GM18951 (cell line): ENCODE measurements at regions not wholly inside any gene's neighbourhood (a gene's known extent, or its start where the extent isn't known, plus 50 kb on each side); places are given as distances from the start of the nearest gene placed in this dataset.

Source experiments
- POLR2A ChIP-seq: IDR thresholded peaks from 4 replicates; pipeline ENCODE4 v1.6.1; 2011; ENCODE audit warnings: mild to moderate bottlenecking; ENCODE audit not compliant: insufficient read length, insufficient read depth; ENCODE audit errors: extremely low read depth
- in situ Hi-C: fragments of 300-500 bp; cut with MboI; formaldehyde crosslinking; loops from one replicate; pipeline ENCODE4 v1.12.0; 2022; ENCODE audit warnings: low sequenced_read_pairs, mixed read lengths, inconsistent platforms; ENCODE audit not compliant: unreplicated experiment

DNA sequence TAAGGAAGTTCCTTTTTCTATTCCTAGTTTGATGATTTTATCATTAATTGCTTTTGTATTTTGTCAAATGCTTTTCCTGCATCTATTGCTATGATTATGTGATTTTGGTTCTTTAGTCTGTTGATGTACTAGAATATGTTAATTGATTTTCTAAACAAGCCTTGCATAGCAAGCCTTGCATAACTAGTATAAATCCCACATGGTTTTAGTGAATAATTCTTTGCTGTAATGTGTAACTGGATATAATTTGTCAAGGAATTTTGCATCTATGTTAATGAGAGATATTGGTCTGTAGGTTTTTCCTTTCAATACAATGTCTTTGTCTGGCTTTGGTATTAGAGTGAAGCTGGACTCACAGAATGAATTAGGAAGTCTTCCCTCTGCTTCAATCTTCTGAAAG, 460.2 kb downstream of the LTN1 start:
- in situ Hi-C loops, result no loop called here

DNA sequence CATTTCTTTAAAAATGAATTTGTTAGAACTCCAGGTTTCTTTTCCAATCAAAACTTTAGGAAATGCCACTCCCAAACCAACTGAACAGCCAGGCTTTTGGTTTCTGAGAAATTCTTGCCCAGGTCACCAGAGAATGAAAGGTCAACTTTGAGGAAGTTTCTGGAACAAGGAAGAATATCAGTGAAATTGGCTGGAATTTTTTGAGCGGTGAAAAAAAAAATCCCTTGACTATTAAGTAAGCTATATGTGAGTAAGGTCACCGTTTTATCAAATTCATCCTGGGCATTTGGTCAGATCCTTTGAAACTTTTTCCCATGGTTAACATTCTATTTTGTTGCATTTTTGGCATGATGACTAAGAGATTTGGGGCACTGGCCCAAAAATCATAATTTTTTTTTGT, 469.3 kb downstream of the LTN1 start:
- TF ChIP-seq POLR2A, result no peak
- in situ Hi-C loops, result no loop called here

More for the DNA sequence above, 460.2 kb downstream of the LTN1 start:
- no peak for TF ChIP-seq POLR2A

DNA sequence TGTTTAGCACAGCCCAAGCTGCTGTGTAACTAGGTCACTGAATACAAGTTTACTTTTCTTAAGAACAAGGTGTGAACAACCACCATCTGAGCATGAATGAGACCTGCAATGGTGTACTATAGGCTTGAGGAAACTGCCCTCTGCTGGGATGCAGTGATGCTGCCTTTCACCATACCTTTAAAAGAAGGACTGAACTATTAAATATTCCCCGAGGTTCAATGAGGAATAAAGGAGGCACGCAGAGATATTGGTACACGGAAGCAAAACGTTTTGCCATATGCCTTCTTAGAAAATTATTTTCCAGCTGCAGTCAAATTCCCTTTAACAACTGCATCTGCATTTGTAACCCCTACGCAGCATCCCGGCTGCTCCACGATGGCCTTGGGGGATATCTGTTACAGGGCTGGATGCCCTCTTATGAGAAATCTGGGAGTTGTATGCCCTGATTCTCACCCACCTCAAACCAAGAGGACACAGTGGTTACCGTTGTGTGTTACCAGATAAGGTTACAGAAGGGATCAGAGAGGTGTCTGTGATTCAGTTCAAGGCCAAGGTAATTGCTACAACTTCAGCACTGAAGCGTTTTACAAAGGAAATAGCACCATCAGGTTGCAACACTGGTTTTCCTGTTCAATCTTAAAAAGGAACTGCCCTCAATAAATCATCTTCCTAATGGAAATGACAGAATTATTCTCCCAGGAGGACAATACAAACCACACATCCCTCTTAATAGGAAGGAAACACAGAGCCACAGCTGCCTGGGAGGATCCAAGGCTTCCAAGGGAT, 470.5 kb downstream of the LTN1 start:
- in situ Hi-C loops, result no loop called here

DNA sequence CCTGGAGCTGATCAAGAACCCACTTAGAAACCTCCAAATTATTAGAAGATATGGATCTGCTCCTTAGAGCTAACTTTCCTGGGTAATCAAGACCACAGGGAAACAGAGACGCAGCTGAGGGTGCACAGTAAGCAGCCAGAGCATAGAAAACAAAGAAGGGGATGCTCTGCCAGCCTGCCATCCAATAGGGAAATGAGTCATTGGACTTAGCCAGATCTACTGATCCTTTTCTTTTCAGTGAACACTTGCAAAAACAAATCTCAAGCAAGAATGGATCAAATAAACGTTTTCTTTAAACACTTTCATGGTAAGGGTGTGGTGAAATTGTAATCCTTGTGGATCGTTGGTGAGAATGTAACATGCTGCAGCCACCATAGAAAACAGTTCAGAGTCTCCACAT, 474.0 kb downstream of the LTN1 start:
- in situ Hi-C loops, result no loop called here
- TF ChIP-seq POLR2A, result no peak

More for the DNA sequence above, 470.5 kb downstream of the LTN1 start:
- no peak for TF ChIP-seq POLR2A

DNA sequence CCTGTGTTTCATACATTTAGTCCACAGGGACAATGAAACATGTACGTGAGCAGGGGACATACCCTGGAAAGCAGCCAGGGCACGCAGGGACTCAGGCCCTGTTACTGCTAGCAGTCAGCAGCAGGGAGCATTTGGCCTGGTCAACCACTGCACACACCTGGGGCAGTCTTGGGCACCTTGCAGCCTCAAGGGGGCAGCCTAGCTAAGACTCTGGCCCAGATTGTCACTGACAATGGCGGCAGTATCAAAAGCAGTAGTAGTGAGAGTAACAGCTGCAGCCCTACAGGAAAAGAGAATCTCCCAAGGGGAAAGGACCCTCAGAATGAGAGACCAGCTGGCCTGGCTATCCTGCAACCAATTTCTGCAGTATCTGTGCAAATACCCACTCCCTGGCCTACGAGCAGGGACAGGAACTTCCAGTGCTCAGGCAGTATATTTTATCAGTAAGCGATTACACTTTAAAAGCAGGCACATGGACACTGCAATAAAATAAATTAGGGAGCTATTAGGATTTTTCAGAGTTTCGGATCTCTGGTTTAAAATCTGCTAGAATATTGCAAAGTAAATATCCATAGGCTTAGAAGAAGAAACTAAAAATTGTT, 475.6 kb downstream of the LTN1 start:
- TF ChIP-seq POLR2A, result no peak
- in situ Hi-C loops, result no loop called here

DNA sequence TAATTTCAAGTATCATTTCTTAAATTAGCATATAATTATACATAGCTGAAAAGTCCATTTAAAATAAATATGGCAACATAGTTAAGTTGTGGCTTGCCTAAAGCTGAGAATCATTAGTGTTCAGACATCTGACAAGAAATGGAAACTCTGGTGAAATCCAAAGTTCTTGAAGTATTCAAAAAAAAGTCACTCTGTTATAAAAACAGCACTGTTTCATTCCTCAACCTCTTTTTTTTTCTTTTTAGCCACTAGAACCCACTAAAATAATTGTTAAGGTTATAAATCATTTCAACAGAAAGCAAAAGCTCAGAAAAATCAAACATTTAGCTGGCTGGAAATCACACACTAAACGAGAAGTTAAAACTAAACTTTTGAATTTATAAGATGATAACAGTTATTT, 476.7 kb downstream of the LTN1 start:
- in situ Hi-C loops, result no loop called here
- TF ChIP-seq POLR2A, result no peak

DNA sequence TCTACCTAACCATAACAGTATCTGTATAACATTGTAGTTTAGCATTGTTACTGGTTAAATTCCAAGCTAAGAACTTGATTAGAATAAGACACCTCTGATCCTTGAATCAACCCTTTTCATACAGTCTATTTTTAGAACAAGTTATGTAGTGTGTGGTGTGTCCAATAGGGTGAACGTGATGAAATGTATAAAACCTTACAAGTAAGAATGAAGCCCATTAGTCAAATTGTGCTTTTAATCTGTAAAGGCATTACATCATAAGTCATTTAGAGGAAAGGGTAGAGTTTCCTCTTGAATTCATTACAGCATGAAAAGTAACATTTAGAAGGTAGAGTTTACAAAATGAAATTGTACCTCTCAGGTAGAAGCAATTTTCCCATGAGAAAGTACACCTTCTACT, 479.2 kb downstream of the LTN1 start:
- TF ChIP-seq POLR2A, result no peak
- in situ Hi-C loops, result no loop called here

DNA sequence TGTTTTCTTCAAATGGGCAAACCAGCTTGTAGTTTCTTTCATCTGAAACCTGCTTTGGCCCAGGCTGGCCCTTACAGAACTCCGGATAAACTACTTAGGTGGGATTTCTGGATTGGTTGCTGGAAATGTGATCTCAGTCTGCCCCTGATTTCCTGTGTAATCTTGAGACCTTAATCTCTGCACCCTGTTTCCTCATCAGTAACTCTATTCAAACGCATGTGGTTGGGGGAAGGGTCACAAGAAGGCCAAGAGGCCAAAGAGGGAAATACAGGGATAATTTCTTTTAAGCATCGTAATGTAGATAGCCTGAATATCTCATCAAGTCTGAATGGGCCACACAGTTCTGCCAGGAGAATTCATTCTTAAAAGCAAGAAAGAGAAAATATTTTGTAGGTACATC, 483.6 kb downstream of the LTN1 start:
- in situ Hi-C loops, result no loop called here
- TF ChIP-seq POLR2A, result no peak

DNA sequence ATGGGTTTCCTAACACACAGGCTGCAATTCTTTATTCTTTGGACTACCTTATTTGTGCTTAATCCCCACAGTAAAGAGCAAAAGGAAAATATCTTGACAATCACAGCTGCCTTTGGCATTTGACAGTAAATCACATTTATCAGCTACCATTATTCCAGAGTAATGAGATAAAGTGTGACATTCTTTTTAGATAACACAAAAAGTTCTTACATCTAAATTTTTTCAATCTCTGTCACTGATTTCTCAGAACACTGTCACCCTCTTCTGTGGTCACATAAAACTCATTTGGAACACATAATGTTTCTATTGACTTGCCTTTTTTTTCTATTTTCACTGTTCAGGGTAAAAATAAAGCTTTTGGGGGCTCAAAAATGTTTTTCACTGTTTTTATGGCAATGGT, 484.6 kb downstream of the LTN1 start:
- in situ Hi-C loops, result no loop called here
- TF ChIP-seq POLR2A, result no peak

DNA sequence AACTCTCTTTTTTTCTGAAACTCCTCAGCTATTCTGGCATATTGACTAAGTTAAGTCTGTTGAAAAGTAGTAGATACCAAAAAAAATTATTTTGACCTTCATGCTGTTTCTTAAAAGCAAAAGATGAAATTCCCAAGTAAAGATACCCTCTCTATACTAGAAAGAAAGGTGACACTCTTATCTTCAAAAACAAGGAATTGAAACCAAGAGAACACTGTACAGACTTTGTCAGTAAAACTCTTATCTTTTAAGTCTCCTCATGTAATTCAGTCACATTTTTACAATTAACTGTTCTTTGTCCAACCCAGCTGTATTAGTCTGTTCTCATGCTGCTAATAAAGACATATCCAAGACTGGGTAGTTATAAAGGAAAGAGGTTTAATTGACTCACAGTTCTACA, 496.2 kb downstream of the LTN1 start:
- no peak for TF ChIP-seq POLR2A
- in situ Hi-C loops, result no loop called here

DNA sequence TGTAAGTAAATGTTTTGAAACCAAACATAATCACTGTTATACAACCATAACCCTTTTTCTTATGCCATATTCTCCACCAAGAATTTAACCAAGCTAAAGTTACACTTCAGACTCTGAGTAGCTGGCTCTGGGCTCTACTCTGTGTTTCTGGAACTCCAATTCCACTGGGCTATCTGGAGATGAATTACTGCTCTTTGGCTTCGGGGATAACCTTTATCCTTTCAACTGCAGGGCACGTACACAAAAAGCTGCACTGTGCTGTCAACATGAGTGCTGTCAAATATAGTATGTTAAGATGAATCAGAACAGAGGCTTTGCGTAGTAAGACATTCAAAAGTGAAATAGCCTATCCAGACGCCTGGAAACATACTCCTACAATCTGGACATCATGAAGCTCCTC, 500.6 kb downstream of the LTN1 start:
- no peak for TF ChIP-seq POLR2A
- in situ Hi-C loops, result no loop called here

DNA sequence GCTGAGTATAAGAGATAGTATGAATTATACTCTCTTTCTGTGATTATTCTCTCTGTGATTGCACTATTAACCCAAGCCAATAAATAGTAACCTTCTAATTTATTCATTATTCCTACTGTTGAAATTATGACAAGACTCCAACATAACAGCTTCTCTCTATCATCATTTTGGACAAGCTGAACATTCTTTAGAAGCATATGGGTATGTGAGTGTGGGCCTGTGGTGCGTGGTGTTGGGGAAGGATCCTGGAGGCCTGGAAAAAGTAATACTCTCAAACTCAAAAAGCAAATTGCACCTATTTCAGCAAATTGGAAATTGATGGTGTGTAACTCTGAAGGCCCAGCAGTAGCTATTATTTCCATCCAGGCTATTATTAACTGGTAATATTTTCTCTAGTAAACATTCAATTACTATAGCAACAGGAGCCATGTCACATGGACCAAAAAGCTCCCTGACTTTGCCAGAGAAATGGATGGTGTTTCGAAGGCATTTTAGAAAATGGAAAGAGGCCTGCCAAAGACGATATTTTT, 502.8 kb downstream of the LTN1 start:
- TF ChIP-seq POLR2A, result no peak
- in situ Hi-C loops, result no loop called here

DNA sequence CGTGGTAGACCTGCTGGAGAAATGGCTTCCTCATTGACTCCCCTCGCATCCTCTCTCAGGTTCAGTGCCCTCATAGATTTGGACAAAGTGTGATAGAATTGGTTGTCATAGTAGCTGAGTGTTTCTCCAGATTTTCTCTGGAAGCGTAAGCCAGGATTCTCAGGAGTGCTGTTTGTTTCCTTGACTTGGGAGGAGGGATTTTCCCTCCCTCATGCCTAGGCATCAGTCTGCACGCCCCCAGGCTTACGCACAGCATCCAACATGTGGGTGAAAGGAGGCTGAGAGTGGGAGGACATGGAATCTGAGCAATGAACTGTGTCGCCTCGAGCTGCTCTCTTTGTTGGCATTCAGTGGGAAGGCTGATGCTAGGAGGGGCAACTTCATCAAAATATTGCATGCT, 503.5 kb downstream of the LTN1 start:
- in situ Hi-C loops, result no loop called here
- no peak for TF ChIP-seq POLR2A

DNA sequence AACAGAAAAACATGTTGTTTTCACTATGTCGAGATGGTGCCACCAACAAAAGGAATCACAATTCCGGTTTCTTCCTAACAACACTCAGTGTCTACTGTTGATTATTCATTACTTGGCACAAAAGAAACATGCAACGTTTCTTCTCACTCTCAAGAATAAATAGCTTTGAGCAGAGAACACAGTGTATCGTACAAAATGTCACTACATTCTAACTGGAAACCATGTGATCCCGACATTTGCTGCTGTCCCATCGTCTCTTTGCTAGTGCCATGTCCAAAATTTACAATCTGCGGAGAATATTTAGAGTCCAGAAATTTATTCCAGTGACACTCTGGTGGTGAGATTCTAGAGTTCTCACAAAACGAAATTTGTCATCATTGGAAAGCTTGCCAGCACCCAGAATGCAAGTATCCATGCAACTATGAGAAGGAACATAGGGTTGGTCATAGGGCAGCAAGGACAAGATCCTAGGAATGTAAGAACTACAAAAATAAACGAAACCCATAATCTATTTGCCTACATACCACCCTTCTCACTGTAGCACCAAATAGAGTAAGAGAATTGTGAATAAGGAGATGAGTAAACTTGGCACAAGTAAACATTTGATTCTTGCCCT, 505.1 kb downstream of the LTN1 start:
- TF ChIP-seq POLR2A, result no peak
- in situ Hi-C loops, result no loop called here

DNA sequence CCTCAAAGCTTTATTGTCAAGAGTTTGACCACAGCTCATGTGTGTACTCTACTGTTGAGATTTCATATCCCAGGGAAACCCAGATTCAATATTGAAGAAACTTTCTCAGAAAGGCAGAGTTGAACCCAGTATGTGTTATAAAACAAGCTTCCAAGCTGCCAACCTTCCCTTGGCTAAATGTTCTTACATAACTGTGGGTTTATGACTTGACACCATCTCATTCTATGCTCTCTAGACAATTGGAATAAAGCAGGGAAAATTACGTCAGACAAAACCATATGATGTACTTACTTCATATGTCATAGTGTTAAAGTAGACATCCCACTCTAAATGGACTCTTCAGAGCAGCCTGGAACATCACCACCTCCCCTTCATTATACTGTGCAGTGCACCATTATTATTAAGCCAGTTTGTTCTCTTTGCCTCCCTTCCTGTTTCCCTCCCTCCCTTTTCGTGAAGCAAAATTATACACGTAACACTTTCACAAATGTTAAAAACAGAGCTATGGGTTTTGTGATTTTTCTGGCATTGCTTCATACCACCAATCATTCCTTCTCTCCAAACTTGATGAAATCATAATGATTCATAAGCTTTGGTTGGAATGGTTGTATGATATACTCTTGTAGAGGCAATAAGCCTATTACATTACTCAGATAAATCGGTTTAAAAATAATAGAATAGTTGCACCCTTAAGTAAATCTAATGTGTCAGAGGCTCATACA, 507.2 kb downstream of the LTN1 start:
- in situ Hi-C loops, result no loop called here
- TF ChIP-seq POLR2A, result no peak
